ENCODE measurements at regions not wholly inside any gene's neighbourhood (a gene's known extent, or its start where the extent isn't known, plus 50 kb on each side); places are given as distances from the start of the nearest gene placed in this dataset.

GRCh38 chr1:29630756-29631155, 394.4 kb downstream of the PTPRU start:
- TF ChIP-seq GATA3 (IDR thresholded peaks at IDR 0.05; ENCODE audit: low read depth, low read length) (no peak), GATA2 (IDR thresholded peaks at IDR 0.05; ENCODE audit: low read depth, low read length) (no peak)

- TF ChIP-seq GATA2 (IDR thresholded peaks at IDR 0.05; ENCODE audit: low read depth, low read length): no peak
- no peak for TF ChIP-seq GATA3 (IDR thresholded peaks at IDR 0.05; ENCODE audit: low read depth, low read length)
These were observed 393.6 kb downstream of the PTPRU start for GRCh38 chr1:29629814-29630516.

GRCh38 chr1:29629401-29629800, 393.1 kb downstream of the PTPRU start:
- TF ChIP-seq GATA2 (IDR thresholded peaks at IDR 0.05; ENCODE audit: low read depth, low read length): no peak

GRCh38 chr1:29628190-29628589, 391.9 kb downstream of the PTPRU start:
- no peak for TF ChIP-seq GATA2 (IDR thresholded peaks at IDR 0.05; ENCODE audit: low read depth, low read length)
- TF ChIP-seq GATA3 (IDR thresholded peaks at IDR 0.05; ENCODE audit: low read depth, low read length): no peak

- TF ChIP-seq GATA2 (IDR thresholded peaks at IDR 0.05; ENCODE audit: low read depth, low read length) (no peak), GATA3 (IDR thresholded peaks at IDR 0.05; ENCODE audit: low read depth, low read length) (no peak)
These were observed 390.4 kb downstream of the PTPRU start for GRCh38 chr1:29626726-29627125.

GRCh38 chr1:29626066-29626465, 389.7 kb downstream of the PTPRU start:
- no peak for TF ChIP-seq GATA2 (IDR thresholded peaks at IDR 0.05; ENCODE audit: low read depth, low read length)
- TF ChIP-seq GATA3 (IDR thresholded peaks at IDR 0.05; ENCODE audit: low read depth, low read length): no peak

GRCh38 chr1:29625084-29625420, 388.7 kb downstream of the PTPRU start:
- TF ChIP-seq GATA2 (IDR thresholded peaks at IDR 0.05; ENCODE audit: low read depth, low read length) (no peak), GATA3 (IDR thresholded peaks at IDR 0.05; ENCODE audit: low read depth, low read length) (no peak)

- TF ChIP-seq GATA3 (IDR thresholded peaks at IDR 0.05; ENCODE audit: low read depth, low read length) (no peak), GATA2 (IDR thresholded peaks at IDR 0.05; ENCODE audit: low read depth, low read length) (no peak)
These were observed 388.2 kb downstream of the PTPRU start for GRCh38 chr1:29624320-29625083.

- TF ChIP-seq GATA3 (IDR thresholded peaks at IDR 0.05; ENCODE audit: low read depth, low read length) (no peak), GATA2 (IDR thresholded peaks at IDR 0.05; ENCODE audit: low read depth, low read length) (no peak)
These were observed 387.2 kb downstream of the PTPRU start for GRCh38 chr1:29623501-29623900.

- TF ChIP-seq GATA3 (IDR thresholded peaks at IDR 0.05; ENCODE audit: low read depth, low read length) (no peak), GATA2 (IDR thresholded peaks at IDR 0.05; ENCODE audit: low read depth, low read length) (no peak)
These were observed 385.6 kb downstream of the PTPRU start for GRCh38 chr1:29621826-29622435.

- TF ChIP-seq GATA3 (IDR thresholded peaks at IDR 0.05; ENCODE audit: low read depth, low read length): no peak
- peak; percentile 37; the same call in 1 of the 2 replicates for TF ChIP-seq GATA2 (IDR thresholded peaks at IDR 0.05; ENCODE audit: low read depth, low read length)
These were observed 384.3 kb downstream of the PTPRU start for GRCh38 chr1:29620631-29621030.

- TF ChIP-seq GATA2 (IDR thresholded peaks at IDR 0.05; ENCODE audit: low read depth, low read length) (no peak), GATA3 (IDR thresholded peaks at IDR 0.05; ENCODE audit: low read depth, low read length) (no peak)
These were observed 370.9 kb downstream of the PTPRU start for GRCh38 chr1:29607236-29607635.

- TF ChIP-seq GATA2 (IDR thresholded peaks at IDR 0.05; ENCODE audit: low read depth, low read length): no peak
- TF ChIP-seq GATA3 (IDR thresholded peaks at IDR 0.05; ENCODE audit: low read depth, low read length): no peak
These were observed 367.3 kb downstream of the PTPRU start for GRCh38 chr1:29603622-29604021.

- TF ChIP-seq GATA3 (IDR thresholded peaks at IDR 0.05; ENCODE audit: low read depth, low read length) (no peak), GATA2 (IDR thresholded peaks at IDR 0.05; ENCODE audit: low read depth, low read length) (no peak)
These were observed 365.9 kb downstream of the PTPRU start for GRCh38 chr1:29602203-29602602.

- TF ChIP-seq GATA2 (IDR thresholded peaks at IDR 0.05; ENCODE audit: low read depth, low read length): no peak
- TF ChIP-seq GATA3 (IDR thresholded peaks at IDR 0.05; ENCODE audit: low read depth, low read length): no peak
These were observed 364.7 kb downstream of the PTPRU start for GRCh38 chr1:29601021-29601420.

Data from SH-SY5Y (cell line).